NCI-H2171 (cell line): ENCODE measurements at regions not wholly inside any gene's neighbourhood (a gene's known extent, or its start where the extent isn't known, plus 50 kb on each side); places are given as distances from the start of the nearest gene placed in this dataset.

Experiments used
- DNase-seq: peaks from one replicate; lab custom pipeline; 2025; lab: John Stamatoyannopoulos, UW

DNA sequence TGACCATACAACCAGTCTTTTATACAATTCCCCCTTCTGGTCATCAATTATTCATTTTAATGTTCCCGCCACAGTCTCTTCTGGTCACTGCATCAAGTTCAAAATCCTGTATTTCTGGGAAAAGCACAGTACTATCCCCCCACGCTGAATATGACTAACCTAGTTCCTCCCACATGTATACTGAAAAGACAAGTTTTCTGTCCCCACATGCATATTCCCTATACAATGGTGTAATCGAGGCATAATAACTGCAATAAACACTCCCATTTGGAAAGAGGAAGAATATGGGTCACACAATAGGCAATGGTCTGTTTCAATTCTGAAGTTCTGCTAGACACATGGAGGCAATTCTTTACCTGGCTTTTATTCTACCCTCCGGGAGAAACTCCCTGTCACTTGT lies 344.9 kb downstream of the EFNA5 start:
- no peak for DNase-seq

- no peak for DNase-seq
Measured at GRCh38 chr5:107324809-107325208, 345.9 kb downstream of the EFNA5 start.

GRCh38 chr5:107324071-107324470 lies 346.7 kb downstream of the EFNA5 start:
- DNase-seq: no peak

- no peak for DNase-seq
Measured at GRCh38 chr5:107323536-107323935, 347.2 kb downstream of the EFNA5 start.

- DNase-seq: no peak
Measured at GRCh38 chr5:107322936-107323335, 347.8 kb downstream of the EFNA5 start.

- DNase-seq: no peak
Measured at GRCh38 chr5:107321906-107322305, 348.8 kb downstream of the EFNA5 start.

DNA sequence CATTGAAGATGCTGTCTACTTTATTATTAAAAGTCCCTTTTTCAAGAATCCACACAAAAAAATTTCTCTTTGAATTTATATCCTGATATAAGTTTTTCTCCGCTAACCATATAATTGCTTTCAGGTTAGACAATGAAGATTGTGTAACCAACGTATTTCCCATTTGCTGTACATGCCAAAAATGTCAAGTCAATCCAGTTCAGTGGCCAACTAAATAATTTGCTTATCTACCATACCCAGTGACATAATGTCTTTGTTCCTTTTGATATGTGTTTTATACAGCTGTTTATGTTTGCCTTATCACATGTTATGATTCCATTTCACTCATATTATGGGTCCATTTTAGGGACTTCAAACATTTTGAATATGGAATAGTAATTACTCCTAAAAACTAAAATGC lies 349.9 kb downstream of the EFNA5 start:
- no peak for DNase-seq

DNA sequence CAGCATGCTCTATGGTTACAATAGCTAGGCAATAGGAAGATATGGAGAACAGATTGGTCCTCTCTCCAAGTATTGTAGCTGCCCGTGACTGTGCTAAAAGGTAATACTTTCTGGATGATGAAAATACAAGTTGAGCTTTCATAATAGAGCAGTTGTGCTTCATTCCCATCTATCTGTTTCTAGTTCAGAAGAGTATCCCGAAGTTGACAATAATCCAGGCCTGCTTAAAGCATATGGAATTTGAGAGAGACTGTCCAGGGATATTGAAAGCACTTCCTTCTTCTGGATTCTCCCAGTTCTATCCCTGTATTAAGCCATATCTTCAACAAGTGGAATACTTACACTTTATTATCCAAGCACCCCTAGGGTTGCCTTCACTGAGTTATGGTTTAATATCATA lies 350.4 kb downstream of the EFNA5 start:
- DNase-seq: no peak

- DNase-seq: no peak
Measured at GRCh38 chr5:107319901-107320300, 350.8 kb downstream of the EFNA5 start.

DNA sequence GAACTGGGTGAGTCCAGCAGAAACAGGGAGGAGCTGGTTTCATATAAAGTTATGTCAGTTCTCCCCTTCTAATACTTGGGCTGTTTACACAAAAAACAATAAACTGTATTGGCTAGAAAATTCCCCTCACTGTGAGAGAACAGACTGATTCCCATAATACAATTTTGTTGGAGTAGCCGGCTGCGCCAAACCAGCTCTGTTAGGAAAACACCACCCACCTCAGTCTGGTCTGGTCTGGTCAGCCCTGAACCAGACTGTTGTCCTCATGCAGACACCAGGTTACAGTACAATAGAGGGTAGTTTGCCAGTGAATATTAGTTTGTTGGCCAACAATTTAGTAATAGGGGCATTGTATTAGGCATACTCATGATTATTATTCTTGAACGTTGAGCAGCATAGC lies 356.4 kb downstream of the EFNA5 start:
- no peak for DNase-seq

DNA sequence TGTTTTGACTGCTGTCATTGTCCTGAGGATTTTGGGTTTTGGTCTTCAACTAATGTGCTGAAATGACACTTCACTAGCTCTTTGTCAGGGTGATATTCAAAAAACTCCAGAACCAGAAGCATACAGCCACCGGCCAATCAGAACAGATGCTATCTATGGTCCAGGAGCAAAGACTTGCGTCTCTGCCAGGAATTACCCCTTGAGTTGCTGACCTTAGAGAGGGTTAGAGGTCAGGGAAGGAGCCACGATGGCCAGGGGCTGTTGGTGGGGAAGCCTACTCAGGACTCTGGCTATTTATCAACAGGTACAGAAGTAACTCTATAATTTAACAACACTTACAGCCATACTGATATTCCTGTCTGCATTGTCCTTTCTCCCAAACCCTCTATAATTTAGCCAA lies 356.8 kb downstream of the EFNA5 start:
- no peak for DNase-seq

- DNase-seq: no peak
Measured at GRCh38 chr5:107313098-107313497, 357.6 kb downstream of the EFNA5 start.

DNA sequence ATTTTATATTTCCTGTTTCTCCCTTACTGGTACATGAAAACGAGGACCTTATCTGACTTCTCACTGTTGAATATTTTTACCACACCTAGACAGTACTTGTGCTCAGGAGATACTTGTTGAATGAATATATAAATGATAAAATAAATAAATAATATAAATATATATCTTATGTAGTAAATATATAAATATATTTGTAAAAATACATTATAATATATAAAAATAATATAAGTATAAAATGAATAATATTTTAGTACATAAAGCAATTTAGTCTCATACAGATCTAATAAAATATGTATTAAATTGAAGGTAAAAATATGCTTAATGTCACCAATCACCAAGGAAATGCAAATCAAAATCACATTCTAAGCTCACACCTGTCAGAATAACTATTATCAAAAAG lies 360.6 kb downstream of the EFNA5 start:
- no peak for DNase-seq

GRCh38 chr5:107306594-107306993 lies 364.1 kb downstream of the EFNA5 start:
- no peak for DNase-seq

DNA sequence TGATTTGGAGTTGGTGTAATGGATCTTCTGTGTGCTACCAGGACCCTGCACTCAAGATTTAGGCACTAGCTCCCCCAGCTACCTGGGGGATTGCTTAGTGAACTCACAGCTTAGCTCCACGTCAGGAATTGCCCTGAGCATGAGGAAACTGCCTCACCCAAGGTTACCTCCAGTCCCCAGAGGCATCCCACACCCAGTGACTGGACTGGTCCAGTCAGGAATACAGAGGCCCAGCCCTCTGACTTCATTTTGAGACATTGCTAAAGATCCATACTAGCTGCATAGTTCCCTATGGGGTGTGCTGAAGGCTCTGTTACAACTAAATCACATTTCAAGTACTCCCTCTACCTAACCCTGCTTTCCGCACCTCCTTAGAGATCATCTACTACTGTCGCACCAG lies 364.7 kb downstream of the EFNA5 start:
- no peak for DNase-seq

DNA sequence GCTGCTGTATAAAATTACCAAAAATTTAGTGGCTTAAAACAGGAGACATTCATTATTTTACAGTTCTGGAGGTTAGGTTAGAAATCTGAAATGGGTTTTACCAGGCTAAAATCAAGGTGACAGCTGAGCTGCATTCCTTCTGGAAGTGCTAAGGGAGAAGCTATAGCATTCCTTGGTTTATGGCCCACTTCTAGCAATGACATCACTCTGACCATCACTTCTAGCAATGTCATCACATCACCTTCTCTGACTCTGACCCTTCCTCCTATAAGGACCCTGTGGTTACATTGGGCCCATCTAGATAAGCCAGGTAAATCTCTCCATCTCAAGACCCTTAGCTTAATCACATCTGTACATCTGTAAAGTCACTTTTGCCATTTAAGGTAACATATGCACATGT lies 366.1 kb downstream of the EFNA5 start:
- DNase-seq: no peak

DNA sequence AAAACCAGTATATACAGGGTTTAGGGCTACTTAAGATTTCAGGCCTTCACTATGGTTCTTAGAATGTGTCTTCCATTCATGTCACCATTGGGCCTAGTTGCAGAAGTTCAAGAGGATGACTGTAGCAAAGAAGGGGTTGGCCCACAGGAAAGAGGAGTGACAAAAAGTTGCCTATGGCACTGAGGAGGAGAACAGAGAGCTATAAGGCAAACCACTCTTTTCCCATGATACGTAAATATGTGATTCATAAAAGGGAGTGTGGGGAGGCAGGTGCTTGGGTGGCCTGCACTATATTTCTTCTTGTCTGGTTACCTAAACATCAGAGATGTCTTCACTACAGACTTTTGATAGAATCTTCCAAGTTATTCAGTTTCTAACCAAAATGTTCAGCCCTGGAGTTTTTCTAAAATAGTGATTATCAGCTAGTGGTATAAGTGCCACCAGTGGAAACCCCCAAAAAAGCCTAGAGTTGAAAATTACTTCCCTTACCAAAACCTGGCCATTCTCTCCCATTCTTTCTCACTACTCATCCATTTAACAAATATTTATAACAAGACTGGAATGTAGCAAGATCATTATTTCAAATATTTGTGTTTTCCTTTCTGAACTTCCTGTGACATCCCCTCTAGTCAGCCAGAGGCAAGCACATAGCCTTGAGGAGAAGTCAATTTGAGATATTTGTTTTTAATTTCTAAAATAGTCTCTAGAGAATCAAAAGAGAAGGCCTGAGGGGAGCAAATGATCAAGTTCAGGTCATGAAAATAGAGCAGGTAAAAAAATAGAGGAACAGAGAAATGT lies 367.4 kb downstream of the EFNA5 start:
- DNase-seq: no peak

DNA sequence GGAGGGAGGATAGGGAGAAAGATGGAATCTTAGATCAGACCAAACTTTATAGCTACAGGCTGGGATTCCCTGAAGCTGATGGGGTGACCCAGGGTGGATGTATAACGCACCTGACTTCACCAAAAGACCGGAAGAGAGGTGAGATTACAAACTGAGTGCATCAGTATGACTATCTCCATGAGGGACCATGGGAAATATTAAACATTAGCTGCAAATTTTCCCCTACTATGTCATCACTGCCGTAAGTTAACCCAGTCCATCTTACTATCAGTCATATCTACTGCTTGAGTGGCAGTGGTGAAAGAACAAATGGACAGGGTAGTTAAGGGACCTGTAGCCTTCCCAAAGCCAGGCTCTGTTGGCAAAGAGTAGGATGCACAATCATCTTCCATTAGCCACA lies 368.3 kb downstream of the EFNA5 start:
- no peak for DNase-seq

- no peak for DNase-seq
Measured at GRCh38 chr5:107301999-107302398, 368.7 kb downstream of the EFNA5 start.

GRCh38 chr5:107300721-107301327 lies 369.9 kb downstream of the EFNA5 start:
- DNase-seq: no peak

DNA sequence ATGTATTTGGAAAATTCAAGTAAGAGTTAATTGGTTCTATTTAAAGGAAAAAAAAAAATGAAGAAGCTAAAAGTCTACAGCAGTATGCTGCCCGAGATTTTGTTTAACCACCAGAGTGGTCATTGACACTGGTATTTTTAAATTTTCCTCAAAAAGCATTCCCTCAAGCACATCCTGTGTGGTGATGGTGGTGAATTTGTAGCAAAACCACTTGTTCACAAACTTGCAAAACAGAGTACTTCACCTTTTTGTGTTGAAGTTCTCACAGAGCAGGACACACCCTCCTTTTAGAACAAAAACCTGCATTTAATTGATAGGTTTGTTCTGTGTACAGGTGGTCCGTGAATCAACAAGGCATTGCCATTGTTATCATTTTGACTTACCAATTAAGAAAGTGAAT lies 374.2 kb downstream of the EFNA5 start:
- no peak for DNase-seq

GRCh38 chr5:107295914-107296313 lies 374.8 kb downstream of the EFNA5 start:
- DNase-seq: no peak

DNA sequence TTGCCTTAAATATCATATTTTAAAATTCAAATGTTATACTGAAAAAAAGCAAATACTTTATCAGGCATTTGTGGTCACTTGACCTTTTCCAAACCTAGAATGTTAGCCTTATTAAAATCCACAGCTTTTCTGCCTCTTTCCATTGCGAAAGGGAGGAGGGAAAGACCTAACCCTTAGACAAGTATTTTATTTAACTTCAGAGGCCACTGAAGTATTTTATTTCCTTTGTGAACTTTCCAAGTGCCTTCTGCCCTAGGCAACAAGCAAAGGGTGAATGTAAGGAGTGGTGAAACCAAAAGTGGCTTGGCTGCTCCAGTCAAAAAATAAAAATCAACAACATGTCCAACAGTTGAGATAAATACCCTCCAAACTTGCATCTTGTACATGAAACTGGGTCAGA lies 376.1 kb downstream of the EFNA5 start:
- no peak for DNase-seq

- no peak for DNase-seq
Measured at GRCh38 chr5:107294211-107294550, 376.6 kb downstream of the EFNA5 start.
